Vagina (tissue), 2 donors: ENCODE measurements at regions not wholly inside any gene's neighbourhood (a gene's known extent, or its start where the extent isn't known, plus 50 kb on each side); places are given as distances from the start of the nearest gene placed in this dataset.

ENCODE experiments used
- CTCF ChIP-seq, 3 experiments: fragments of 450-650 bp in 2 of 3; fragments of 200-600 bp in 1 of 3; sonication (generic) in 1 of 3; IDR thresholded peaks; one replicate each; pipeline ENCODE4 v1.5.1; 2017 to 2019; ENCODE audit warnings: antibody characterized with exemption in 3 of 3, mild to moderate bottlenecking in 2 of 3, moderate library complexity in 2 of 3
- POLR2AphosphoS5 ChIP-seq, 2 donors: sonication (generic); formaldehyde crosslinking; IDR thresholded peaks; one replicate each; pipeline ENCODE4 v1.9.0; 2017; ENCODE audit warnings: antibody characterized with exemption in 2 of 2, mild to moderate bottlenecking in 2 of 2, low read depth in 1 of 2; ENCODE audit not compliant: insufficient read depth in 1 of 2

- TF ChIP-seq CTCF (IDR thresholded peaks at IDR 0.05), result no peak
- TF ChIP-seq POLR2AphosphoS5 (IDR thresholded peaks at IDR 0.05; ENCODE audit: insufficient read depth in 1 of 2, low read depth in 1 of 2), result no peak
Observed at GRCh38 chr16:22672830-22673210, 141.1 kb upstream of the HS3ST2 start.
